ENCODE measurements at regions not wholly inside any gene's neighbourhood (a gene's known extent, or its start where the extent isn't known, plus 50 kb on each side); places are given as distances from the start of the nearest gene placed in this dataset.
"Not testable (repeated sequence)": the region's sequence is repeated elsewhere in the genome, so short reads cannot be mapped to it uniquely, and the experiment has no call there.

DNA sequence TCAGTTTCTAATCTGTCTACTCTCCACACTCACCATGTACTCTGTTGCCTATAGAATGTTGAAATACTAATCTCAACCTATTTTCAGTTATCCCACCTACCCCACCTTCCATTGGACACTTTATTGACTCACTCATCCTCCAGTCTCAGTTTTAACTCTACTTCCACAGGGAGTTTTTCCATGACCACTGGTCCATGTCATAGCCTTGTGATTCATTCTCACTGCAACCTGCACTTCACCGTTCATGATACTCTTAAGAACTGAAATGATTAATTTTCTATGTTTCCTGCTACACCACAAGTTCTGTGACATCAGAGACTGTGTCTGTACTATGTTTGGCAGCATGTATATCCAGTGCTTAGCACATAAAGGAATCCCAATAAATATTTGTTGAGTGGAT lies 122.8 kb upstream of the HSF2 start:
- no peak for DNase-seq (ENCODE audit: low read depth)

DNA sequence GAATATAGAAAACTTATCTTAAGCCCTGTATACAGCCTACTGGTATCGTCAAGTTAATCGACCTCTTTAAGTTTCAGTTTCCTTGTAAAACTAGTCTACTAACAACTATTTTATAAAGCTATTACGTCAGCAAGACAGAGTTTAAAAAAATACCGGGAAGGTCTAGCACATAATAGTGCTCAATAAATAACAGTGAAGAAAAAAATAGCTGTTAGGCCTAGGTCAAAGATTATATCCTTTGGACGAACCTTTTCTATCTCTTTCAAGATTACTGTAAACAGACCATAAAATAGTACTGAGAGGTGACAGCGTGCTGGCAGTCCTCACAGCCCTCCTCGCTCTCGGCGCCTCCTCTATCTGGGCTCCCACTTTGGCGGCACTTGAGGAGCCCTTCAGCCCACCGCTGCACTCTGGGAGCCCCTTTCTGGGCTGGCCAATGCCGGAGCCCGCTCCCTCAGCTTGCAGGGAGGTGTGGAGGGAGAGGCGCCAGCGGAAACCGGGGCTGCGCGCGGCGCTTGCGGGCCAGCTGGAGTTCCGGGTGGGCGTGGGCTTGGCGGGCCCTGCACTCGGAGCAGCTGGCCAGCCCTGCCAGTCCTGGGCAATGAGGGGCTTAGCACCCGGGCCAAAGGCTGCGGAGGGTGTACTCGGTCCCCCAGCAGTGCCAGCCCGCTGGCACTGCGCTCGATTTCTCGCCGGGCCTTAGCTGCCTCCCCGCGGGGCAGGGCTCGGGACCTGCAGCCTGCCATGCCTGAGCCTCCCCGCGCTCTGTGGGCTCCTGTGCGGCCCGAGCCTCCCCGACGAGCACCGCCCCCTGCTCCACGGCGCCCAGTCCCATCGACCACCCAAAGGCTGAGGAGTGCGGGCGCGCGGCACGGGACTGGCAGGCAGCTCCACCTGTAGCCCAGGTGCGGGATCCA lies 119.1 kb upstream of the HSF2 start:
- DNase-seq (ENCODE audit: low read depth) = not testable (repeated sequence)

DNA sequence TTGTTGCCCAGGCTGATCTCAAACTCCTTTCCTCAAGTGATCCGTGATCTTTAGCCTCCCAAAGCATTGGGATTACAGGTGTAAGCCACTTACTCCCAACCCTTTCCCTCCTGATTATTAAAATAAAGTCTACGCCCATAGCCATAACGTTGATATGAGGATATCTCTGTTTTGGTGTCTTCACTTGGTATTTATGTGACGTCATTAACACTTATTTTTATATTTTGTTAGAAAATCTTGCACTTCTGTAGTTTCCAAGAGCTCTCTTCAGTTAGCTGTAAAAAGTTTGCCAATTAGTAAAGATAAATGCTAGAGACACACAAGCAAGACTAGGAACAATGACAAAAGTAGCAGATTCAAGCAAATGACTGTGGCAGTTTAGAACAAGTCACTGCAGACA lies 115.6 kb upstream of the HSF2 start:
- DNase-seq (ENCODE audit: low read depth) = no peak

DNA sequence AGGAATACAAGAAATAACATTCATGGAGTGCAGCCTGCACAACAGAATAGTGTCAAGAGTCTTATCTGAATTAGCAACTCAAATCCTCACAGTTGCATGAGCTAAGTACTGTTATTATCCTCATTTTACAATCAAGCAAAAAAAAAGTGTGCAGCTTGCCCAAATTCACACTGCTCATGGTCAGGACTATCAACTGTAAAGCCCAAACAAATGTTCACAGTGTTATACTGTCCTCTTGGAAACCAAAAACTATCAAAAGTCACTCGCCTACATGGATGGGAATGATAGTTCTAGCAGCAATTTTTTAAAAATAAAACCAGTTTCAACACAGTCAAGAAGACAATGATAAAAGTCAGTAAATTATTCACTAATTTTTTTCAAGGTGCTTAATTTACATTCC lies 114.6 kb upstream of the HSF2 start:
- DNase-seq (ENCODE audit: low read depth) = no peak

DNA sequence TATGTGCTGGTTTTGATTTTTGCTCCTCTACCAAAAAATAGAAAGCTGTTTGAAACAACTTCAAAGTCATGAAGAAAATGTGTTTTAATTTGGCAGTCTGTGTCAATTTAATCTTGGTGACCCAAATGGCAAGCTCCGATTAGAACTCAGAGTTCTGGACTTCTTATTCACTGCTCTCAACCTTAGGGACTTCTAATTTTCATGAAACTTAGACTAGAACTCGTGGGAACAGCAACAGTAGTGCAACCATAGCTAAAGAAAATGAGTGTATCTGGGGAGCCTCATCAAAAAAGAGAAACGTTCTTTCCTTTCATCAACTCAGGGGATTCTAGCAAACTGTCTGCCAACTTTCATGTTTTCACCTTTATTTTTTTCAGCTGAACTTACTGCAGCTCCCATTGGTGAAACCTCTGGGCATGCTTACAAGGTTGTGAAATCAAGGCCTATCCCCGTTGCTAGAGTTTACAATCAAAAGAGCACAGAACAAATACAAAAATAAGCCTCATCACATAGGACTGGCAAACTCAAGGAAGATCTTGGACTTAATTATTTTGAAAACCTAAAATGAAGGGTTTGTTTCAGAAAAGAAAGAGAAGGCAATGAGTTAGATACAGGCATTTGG lies 114.0 kb upstream of the HSF2 start:
- no peak for DNase-seq (ENCODE audit: low read depth)

DNA sequence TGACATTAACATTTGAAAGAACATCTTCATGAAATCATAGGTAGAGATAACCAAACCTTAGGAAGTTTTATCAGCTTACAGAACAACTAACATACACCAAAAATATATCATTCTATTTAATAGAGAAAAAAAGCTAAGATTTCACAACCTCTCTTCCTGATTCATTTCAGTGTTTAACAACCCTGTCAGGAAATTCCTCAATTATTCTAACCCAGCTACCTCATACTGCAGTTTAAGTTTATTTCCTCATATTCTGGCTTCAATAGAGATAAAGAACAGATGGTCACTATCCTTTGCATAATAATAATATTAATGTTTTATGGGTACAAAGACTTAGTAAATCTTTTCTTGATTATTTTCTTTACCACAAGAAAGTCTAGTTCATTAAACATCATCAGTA lies 112.9 kb upstream of the HSF2 start:
- DNase-seq (ENCODE audit: low read depth) = peak; percentile 3

DNA sequence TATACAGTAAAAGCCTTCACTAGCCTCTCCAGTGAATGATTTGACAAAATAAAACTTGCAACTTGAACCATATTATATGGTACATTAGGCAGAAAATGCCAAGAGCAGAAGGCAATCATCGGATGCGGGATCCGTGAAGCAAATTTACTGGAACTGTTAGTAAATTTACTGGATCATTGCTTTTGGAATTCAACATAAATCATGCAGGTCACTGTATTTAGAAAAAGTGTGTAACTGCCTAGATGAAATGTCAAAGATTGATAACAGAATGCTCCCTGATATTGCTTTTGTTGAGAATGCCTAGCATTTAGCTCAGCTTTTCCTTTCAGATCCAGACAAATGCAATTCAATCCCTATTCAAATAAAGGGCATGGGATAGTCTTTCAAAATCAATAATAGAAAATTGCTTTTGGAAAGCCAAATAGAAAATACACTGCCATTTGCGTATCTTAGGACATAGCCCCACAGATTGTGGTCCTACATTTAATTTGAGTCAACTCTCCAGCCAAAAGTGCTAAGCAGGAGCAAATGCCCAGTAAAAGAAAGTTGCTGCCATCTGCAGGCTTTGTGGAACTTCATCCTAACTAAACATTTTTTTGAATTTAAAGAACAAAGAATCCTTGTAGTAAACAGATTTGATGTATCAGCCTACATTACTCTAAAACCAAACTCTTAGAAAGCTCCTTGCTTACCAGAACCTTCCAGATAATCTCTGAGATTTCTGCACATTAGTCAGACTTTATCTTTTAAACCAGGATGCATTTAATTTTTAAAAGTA lies 109.5 kb upstream of the HSF2 start:
- peak; percentile 5 for DNase-seq (ENCODE audit: low read depth)

DNA sequence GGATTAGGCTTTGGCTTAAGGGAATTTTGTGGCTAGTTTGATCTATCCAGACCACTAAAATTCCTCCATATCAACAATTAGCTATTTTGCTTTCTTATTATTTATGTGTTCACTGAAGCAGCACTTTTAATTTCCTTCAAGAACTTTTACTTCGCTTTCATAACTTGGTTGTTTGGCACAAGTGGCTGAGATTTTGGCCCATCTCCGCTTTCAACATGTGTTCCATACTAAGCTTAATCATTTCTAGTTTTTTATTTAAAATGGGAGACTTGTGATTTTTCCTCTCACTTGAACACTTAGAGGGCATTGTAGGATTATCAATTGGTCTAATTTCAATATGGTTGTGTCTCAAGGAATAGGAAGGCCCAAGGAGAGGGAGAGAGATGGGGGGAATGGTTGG lies 102.4 kb upstream of the HSF2 start:
- no peak for DNase-seq (ENCODE audit: low read depth)

DNA sequence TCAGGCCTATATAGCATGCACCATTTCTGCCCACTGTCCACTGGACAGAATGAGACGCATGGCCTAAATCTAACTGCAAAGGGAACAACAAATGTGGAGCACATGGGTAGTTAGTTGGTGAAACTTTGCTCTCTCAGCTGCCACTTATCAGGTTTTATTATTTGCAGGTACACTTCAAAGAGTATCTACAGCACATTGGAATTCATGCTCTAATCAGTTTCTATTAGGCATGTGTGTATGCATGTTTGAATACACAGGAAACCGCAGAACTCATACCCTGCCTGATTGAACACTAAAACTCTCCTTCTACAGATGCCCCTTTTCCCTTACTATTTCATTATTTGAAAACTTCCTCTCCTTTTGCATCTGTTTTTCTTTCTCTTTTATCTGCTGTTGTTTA lies 97.4 kb upstream of the HSF2 start:
- DNase-seq (ENCODE audit: low read depth) = no peak

DNA sequence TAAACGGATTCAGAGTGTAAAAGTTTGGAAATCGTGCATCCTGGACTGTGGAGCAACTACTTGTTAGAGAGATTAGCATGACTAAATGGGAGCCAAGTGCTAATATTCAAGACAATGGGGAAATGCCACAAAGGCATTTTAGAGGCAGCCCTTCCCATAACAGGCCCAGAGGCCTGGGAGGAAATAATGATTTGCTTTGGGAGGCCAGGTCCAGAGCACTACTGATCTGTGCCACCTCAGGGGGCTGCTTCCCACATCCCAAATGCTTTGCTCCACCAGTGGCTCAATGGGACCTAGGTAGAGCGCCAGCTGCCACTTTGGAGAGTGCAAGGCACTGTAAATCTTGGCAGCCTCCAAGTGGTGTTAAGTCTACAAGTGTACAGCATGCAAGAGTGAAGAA lies 91.9 kb upstream of the HSF2 start:
- no peak for DNase-seq (ENCODE audit: low read depth)

DNA sequence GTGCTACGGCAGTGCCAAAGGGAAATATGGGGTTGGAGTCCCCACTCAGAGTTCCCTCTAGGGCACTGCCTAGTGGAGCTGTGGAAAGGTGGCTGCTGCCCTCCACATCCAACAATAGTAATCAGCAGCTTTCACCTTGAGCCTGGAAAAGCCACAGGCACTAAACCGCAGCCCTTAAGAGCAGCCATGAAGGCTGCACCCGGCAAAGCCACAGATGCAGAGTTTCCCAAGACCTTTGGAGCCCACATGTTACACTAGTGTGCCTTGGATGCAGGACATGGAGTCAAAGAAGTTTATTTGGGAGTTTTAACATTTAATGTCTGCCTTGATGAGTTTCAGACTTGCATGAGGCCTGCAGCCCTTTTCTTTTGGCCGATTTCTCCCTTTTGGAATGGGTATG lies 91.4 kb upstream of the HSF2 start:
- no peak for DNase-seq (ENCODE audit: low read depth)

DNA sequence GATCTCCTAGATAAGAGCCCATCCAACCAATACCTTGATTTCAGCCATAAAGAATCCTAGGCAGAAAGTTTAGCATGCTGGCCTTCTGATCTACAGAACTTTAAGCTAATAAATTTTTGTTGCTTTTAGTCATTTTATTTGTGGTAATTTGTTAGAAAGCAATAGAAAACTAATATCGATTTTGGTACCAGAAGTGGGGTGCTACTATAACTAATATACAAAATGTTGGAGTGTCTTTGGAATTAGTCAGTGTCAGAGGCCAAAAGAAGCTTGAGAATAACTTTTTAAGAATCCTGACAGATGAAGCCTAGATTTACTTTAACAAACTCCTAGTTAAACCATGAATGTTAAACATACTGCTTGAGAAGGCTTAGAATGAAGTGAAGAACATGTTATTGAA lies 83.6 kb upstream of the HSF2 start:
- no peak for DNase-seq (ENCODE audit: low read depth)

DNA sequence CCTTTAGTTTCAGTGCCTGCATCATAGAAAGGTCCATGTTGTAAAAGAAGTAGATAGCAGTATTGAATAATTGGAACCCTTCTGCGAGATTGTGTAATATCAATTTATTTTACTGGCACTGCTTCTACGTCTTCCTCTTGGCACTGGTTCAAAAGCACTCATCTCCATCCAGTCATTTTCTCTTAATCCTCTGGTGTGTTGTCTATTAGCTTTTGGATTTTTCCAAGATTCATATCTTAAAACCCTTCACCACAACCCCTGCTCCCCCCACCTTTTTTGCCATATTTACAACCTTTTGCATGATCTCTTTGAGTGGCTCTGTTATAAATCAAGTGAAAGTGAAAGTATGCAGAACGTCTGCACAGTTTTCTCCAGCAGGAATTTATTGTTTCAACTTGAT lies 76.6 kb upstream of the HSF2 start:
- DNase-seq (ENCODE audit: low read depth) = peak; percentile 3

DNA sequence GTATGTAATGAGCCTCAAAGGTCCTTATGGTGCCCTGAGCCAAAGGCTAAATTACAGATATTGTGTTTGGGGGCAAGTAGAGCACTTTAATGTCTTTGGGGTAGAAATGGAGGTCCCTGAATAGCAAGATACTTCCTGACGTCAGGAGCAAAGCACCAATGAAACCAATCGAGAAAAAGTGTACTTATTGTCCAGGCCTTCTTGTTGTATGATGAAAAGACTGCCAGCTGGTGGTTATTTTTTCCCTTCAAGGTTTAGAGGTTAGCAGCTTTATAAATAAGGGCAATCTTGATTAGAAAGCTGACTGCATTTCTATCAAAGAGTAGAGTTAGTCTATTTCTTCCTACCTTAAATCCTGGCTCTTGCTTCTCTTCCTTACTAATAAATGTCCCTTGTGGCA lies 76.1 kb upstream of the HSF2 start:
- DNase-seq (ENCODE audit: low read depth) = no peak

DNA sequence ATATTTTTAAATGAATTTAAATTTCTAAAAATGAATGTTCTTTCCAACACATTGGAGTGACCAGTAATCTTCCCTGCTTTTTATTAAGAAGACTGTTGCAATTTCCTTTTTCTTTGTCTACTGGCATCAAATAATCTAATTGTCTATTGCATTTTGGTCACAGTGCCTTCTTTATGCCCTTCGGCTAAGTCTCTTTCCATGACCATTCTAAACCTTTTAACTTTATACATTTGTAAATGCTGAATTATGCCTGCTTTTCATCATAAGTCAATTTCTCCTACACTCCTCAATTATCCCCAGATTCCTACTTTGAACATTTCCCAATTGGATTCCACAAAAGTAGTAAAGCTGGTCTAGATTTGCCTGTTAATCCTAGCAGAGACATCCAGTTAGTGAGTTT lies 69.1 kb upstream of the HSF2 start:
- no peak for DNase-seq (ENCODE audit: low read depth)

DNA sequence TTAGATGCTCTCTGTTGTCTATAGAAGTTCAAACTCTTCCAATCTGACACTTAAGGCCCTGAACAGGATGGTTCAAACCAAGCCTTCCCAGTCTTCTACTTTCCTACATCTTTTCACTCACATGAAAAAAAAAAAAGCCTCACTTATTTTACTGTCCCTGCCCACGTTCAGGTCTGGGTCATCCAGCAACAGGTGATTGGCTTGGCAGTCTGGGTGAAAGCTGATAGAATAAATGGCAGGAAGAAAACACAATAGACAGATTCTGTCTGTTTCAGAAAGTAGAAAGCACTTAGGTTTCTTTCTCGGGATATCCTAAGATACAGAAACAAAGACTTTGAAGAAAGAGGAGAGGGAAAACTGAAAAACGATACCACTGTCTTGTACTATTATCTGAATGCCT lies 61.8 kb upstream of the HSF2 start:
- no peak for DNase-seq (ENCODE audit: low read depth)

DNA sequence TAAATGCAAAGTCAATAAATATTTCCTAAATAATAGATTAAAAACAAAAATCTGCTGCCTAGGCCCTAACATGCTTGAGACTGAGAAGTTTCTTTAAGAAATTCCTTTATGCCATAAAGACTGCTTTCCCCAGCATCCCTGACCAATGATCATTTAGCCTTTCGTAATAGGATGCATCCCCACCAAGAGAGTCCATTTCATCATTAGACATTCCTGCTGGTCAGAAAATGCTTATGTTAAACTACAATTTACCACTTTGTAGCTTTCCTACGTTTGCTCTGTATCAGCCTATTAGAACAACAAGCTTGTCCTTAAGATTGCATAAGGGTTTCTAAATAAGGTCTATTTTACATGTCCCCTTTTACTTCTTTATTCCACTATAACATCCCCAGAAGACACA lies 59.8 kb upstream of the HSF2 start:
- DNase-seq (ENCODE audit: low read depth) = no peak

DNA sequence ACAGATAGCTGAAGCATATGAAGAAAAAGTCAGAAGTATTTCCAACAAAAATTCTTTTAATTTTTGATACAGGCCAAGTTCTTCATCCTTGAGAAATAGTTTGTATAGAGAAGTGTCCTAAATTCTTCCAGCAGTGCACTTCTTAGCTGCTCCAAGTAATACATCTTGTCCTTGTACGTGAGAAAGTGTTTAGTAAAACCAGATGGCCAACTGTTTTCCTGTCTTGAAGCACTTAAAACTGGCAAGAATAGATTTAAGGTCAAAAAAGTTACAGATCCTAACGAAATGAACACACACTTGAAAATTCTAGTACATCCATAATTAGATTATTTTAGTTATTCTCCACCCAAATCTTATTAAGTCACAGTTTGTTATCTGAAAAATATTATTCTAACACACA lies 52.2 kb upstream of the HSF2 start:
- DNase-seq (ENCODE audit: low read depth) = no peak

DNA sequence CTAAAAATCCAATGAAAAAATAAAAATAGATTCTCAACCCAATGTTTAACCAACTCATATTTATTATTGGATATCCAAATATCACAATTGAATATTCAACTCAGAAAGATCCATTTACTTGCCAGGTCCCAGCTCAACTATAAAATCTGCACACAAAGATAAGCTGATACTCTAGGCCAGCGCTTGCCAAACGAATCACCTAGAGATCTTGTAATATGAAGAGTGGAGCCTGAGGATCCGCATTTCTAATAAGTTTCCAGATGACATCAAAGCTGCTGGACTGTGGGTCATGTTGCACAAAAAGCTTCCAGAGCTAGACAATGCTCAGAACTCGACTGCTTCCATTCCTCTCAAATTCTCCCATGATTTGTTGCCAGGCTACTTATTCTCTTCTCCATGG lies 51.7 kb upstream of the HSF2 start:
- DNase-seq (ENCODE audit: low read depth) = no peak

Data from non-pigmented ciliary epithelial cell (primary cell).